HEK293 (cell line): ENCODE measurements at regions not wholly inside any gene's neighbourhood (a gene's known extent, or its start where the extent isn't known, plus 50 kb on each side); places are given as distances from the start of the nearest gene placed in this dataset.

Experiments used
- CTCF ChIA-PET: fragments of 350-600 bp; formaldehyde crosslinking; extraction: SDS; loops from one replicate; lab custom pipeline; 2021; ENCODE audit warnings: antibody characterized with exemption; lab: Yijun Ruan, JAX
- POLR2A ChIA-PET: fragments of 300-600 bp; formaldehyde crosslinking; extraction: SDS; loops from one replicate; lab custom pipeline; 2020; ENCODE audit warnings: antibody characterized with exemption, inconsistent platforms; lab: Yijun Ruan, JAX
- H3K27ac ChIP-seq: fragments of 200-500 bp; sonication (Bioruptor generic); 2 replicates; pipeline ENCODE4 v1.5.1; 2014; ENCODE audit warnings: low read depth, low read length, control low read depth, inconsistent platforms; ENCODE audit errors: extremely low read depth
- H3K36me3 ChIP-seq, 2 experiments: fragments of 200-500 bp in 1 of 2; sonication (Bioruptor generic) in 1 of 2; 1 replicate in 1 of 2; 2 replicates in 1 of 2; pipeline ENCODE4 v1.5.1; 2014 to 2017; ENCODE audit warnings: inconsistent platforms in 2 of 2, low read length in 2 of 2; ENCODE audit not compliant: control insufficient read depth in 2 of 2, insufficient read depth in 1 of 2
- H3K4me1 ChIP-seq: fragments of 200-500 bp; sonication (Bioruptor generic); 2 replicates; pipeline ENCODE4 v1.5.1; 2014; ENCODE audit warnings: mild to moderate bottlenecking, low read length, inconsistent platforms; ENCODE audit not compliant: control insufficient read depth, insufficient read depth
- H3K4me3 ChIP-seq: 2 replicates; pipeline ENCODE4 v1.5.1; 2011; ENCODE audit warnings: low read depth, mild to moderate bottlenecking, control low read depth, low read length, moderate library complexity
- H3K9me3 ChIP-seq: fragments of 200-500 bp; sonication (Bioruptor generic); 2 replicates; pipeline ENCODE4 v1.5.1; 2014; ENCODE audit warnings: low read depth, low read length, inconsistent platforms; ENCODE audit not compliant: control insufficient read depth, insufficient read depth
- EGR2 ChIP-seq: fragments of 450-650 bp; formaldehyde crosslinking; IDR thresholded peaks from 2 replicates; pipeline ENCODE4 v1.5.1; 2016; ENCODE audit warnings: low read depth, missing biosample characterization, missing genetic modification characterization
- FEZF1 ChIP-seq: fragments of 450-650 bp; formaldehyde crosslinking; IDR thresholded peaks from 2 replicates; pipeline ENCODE4 v1.5.1; 2016; ENCODE audit warnings: missing biosample characterization, missing genetic modification characterization
- HOXC10 ChIP-seq: sonication (generic); formaldehyde crosslinking; IDR thresholded peaks from 2 replicates; pipeline ENCODE4 v1.8.1; 2023; ENCODE audit warnings: mild to moderate bottlenecking, missing genetic modification reagents
- KLF8 ChIP-seq: fragments of 450-650 bp; formaldehyde crosslinking; IDR thresholded peaks from 2 replicates; pipeline ENCODE4 v1.5.1; 2016; ENCODE audit warnings: missing biosample characterization, missing genetic modification characterization
- SCRT1 ChIP-seq: fragments of 450-650 bp; formaldehyde crosslinking; IDR thresholded peaks from 2 replicates; pipeline ENCODE4 v1.5.1; 2016; ENCODE audit warnings: missing biosample characterization, missing genetic modification characterization, borderline replicate concordance
- ZNF174 ChIP-seq: fragments of 450-650 bp; formaldehyde crosslinking; IDR thresholded peaks from 2 replicates; pipeline ENCODE4 v1.5.0; 2017; ENCODE audit warnings: missing biosample characterization, mild to moderate bottlenecking, missing genetic modification characterization
- ZNF239 ChIP-seq: fragments of 450-650 bp; formaldehyde crosslinking; IDR thresholded peaks from 2 replicates; pipeline ENCODE4 v1.5.1; 2016; ENCODE audit warnings: missing biosample characterization, missing genetic modification characterization
- ZNF350 ChIP-seq: fragments of 450-650 bp; formaldehyde crosslinking; IDR thresholded peaks from 2 replicates; pipeline ENCODE4 v1.5.0; 2017; ENCODE audit warnings: missing biosample characterization, mild to moderate bottlenecking, missing genetic modification characterization
- ZNF423 ChIP-seq: fragments of 450-650 bp; formaldehyde crosslinking; IDR thresholded peaks from 2 replicates; pipeline ENCODE4 v1.5.1; 2016; ENCODE audit warnings: missing biosample characterization, missing genetic modification characterization
- ZNF521 ChIP-seq: fragments of 450-650 bp; formaldehyde crosslinking; IDR thresholded peaks from 2 replicates; pipeline ENCODE4 v1.5.1; 2017; ENCODE audit warnings: missing biosample characterization, mild to moderate bottlenecking, missing genetic modification characterization
- ZNF555 ChIP-seq: fragments of 450-650 bp; formaldehyde crosslinking; conservative IDR thresholded peaks from 2 replicates; pipeline ENCODE4 v1.5.1; 2017; ENCODE audit warnings: missing biosample characterization, mild to moderate bottlenecking, missing genetic modification characterization, inconsistent platforms
- ZNF776 ChIP-seq: fragments of 450-650 bp; formaldehyde crosslinking; IDR thresholded peaks from 2 replicates; pipeline ENCODE4 v1.5.0; 2017; ENCODE audit warnings: missing biosample characterization, missing genetic modification characterization, borderline replicate concordance
- TF ChIP-seq, protein P1 (sequence below): fragments of 450-650 bp; formaldehyde crosslinking; IDR thresholded peaks from 2 replicates; pipeline ENCODE4 v1.5.1; 2016; ENCODE audit warnings: missing biosample characterization, missing genetic modification characterization
- TF ChIP-seq, protein P2 (sequence below): fragments of 450-650 bp; formaldehyde crosslinking; IDR thresholded peaks from 2 replicates; pipeline ENCODE4 v1.5.1; 2016; ENCODE audit warnings: missing biosample characterization, missing genetic modification characterization
- TF ChIP-seq, protein P3 (sequence below): fragments of 450-650 bp; formaldehyde crosslinking; IDR thresholded peaks from 2 replicates; pipeline ENCODE4 v1.5.1; 2017; ENCODE audit warnings: missing biosample characterization, missing genetic modification characterization
- TF ChIP-seq, protein P4 (sequence below): fragments of 450-650 bp; formaldehyde crosslinking; IDR thresholded peaks from 2 replicates; pipeline ENCODE4 v1.5.1; 2016; ENCODE audit warnings: missing biosample characterization, missing genetic modification characterization
- TF ChIP-seq, protein P5 (sequence below): fragments of 450-650 bp; formaldehyde crosslinking; IDR thresholded peaks from 2 replicates; pipeline ENCODE4 v1.5.1; 2016; ENCODE audit warnings: missing biosample characterization, missing genetic modification characterization, low read depth

DNA sequence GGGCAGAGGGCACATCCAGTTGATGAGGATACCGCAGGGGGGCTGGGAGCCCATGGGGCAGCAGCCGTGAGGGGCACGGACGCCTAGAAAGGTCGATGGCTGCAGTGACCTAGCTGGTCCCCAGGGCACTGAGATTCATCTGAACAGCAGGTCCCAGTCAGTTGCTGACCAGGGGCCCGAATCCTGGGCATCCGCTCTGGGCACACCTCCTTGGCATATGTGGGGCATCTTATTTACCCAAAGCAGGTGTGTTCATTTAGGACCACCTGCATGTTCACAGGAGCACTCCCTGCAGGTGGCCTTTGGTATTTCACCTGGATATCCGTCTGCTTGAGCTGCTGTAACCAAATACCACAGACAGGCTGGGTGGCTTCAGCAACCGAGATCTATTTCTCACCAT, 72.0 kb upstream of the ODC1 start:
- no peaks in the 10 kb centered on the region; the same call in 1 of the 2 replicates for H3K9me3 ChIP-seq
- H3K36me3 ChIP-seq = no peaks in the 10 kb centered on the region
- no peaks in the 10 kb centered on the region for H3K4me1 ChIP-seq
- TF ChIP-seq, protein P1, sequence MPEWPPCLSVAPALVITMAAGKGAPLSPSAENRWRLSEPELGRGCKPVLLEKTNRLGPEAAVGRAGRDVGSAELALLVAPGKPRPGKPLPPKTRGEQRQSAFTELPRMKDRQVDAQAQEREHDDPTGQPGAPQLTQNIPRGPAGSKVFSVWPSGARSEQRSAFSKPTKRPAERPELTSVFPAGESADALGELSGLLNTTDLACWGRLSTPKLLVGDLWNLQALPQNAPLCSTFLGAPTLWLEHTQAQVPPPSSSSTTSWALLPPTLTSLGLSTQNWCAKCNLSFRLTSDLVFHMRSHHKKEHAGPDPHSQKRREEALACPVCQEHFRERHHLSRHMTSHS (tag by site-specific recombination) = no peak
- no peak for TF ChIP-seq ZNF423 (tag by site-specific recombination)
- CTCF ChIA-PET = interaction anchor here (1.3 kb wide), 1 partner anchor 11 kb away, joined by 4 read pairs; no protein-coding TSS in a partner anchor
- no peak overlapping the region for H3K4me3 ChIP-seq
- H3K27ac ChIP-seq = no peak overlapping the region
- POLR2A ChIA-PET = interaction anchor here (0.8 kb wide), 1 partner anchor 695 kb away, joined by 3 read pairs; no protein-coding TSS in a partner anchor

DNA sequence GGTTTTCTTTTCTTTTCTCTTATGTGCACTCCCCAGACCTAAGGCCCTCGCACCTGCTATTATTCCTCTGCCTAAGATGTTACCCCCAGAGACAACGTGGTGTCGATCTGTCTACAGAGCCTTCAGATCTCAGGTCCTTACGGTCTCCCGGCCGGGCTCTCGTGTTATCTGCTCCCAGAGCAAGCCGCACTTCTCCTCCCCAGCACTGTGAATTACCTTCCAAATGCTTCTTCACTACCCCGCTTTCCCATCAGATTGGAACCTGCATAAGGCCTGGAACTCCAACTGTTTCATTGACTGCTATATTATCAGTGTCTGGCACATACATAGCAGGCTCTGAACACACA, 71.2 kb upstream of the ODC1 start:
- H3K36me3 ChIP-seq = no peaks in the 10 kb centered on the region
- H3K4me3 ChIP-seq = no peak overlapping the region
- ChIA-PET POLR2A (no interaction called here), CTCF (no interaction called here)
- H3K4me1 ChIP-seq = no peaks in the 10 kb centered on the region
- H3K27ac ChIP-seq = no peak overlapping the region
- TF ChIP-seq ZNF350 = no peak
- no peak for TF ChIP-seq SCRT1 (tag by site-specific recombination)
- no peak for TF ChIP-seq EGR2 (tag by site-specific recombination)
- TF ChIP-seq, protein P2, sequence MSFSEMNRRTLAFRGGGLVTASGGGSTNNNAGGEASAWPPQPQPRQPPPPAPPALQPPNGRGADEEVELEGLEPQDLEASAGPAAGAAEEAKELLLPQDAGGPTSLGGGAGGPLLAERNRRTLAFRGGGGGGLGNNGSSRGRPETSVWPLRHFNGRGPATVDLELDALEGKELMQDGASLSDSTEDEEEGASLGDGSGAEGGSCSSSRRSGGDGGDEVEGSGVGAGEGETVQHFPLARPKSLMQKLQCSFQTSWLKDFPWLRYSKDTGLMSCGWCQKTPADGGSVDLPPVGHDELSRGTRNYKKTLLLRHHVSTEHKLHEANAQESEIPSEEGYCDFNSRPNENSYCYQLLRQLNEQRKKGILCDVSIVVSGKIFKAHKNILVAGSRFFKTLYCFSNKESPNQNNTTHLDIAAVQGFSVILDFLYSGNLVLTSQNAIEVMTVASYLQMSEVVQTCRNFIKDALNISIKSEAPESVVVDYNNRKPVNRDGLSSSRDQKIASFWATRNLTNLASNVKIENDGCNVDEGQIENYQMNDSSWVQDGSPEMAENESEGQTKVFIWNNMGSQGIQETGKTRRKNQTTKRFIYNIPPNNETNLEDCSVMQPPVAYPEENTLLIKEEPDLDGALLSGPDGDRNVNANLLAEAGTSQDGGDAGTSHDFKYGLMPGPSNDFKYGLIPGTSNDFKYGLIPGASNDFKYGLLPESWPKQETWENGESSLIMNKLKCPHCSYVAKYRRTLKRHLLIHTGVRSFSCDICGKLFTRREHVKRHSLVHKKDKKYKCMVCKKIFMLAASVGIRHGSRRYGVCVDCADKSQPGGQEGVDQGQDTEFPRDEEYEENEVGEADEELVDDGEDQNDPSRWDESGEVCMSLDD (tag by site-specific recombination) = no peak
- no peak for TF ChIP-seq FEZF1 (tag by site-specific recombination)
- TF ChIP-seq ZNF521 (tag by site-specific recombination) = no peak
- TF ChIP-seq KLF8 (tag by site-specific recombination) = no peak
- TF ChIP-seq, protein P3, sequence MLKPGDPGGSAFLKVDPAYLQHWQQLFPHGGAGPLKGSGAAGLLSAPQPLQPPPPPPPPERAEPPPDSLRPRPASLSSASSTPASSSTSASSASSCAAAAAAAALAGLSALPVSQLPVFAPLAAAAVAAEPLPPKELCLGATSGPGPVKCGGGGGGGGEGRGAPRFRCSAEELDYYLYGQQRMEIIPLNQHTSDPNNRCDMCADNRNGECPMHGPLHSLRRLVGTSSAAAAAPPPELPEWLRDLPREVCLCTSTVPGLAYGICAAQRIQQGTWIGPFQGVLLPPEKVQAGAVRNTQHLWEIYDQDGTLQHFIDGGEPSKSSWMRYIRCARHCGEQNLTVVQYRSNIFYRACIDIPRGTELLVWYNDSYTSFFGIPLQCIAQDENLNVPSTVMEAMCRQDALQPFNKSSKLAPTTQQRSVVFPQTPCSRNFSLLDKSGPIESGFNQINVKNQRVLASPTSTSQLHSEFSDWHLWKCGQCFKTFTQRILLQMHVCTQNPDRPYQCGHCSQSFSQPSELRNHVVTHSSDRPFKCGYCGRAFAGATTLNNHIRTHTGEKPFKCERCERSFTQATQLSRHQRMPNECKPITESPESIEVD (tag by site-specific recombination) = no peak
- TF ChIP-seq HOXC10 = no peak
- no peak for TF ChIP-seq ZNF555
- TF ChIP-seq, protein P4, sequence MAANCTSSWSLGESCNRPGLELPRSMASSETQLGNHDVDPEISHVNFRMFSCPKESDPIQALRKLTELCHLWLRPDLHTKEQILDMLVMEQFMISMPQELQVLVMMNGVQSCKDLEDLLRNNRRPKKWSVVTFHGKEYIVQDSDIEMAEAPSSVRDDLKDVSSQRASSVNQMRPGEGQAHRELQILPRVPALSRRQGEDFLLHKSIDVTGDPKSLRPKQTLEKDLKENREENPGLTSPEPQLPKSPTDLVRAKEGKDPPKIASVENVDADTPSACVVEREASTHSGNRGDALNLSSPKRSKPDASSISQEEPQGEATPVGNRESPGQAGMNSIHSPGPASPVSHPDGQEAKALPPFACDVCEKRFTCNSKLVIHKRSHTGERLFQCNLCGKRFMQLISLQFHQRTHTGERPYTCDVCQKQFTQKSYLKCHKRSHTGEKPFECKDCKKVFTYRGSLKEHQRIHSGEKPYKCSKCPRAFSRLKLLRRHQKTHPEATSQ (tag by site-specific recombination) = no peak
- no peak for TF ChIP-seq ZNF776 (tag by site-specific recombination)
- no peak for TF ChIP-seq ZNF174
- TF ChIP-seq, protein P5, sequence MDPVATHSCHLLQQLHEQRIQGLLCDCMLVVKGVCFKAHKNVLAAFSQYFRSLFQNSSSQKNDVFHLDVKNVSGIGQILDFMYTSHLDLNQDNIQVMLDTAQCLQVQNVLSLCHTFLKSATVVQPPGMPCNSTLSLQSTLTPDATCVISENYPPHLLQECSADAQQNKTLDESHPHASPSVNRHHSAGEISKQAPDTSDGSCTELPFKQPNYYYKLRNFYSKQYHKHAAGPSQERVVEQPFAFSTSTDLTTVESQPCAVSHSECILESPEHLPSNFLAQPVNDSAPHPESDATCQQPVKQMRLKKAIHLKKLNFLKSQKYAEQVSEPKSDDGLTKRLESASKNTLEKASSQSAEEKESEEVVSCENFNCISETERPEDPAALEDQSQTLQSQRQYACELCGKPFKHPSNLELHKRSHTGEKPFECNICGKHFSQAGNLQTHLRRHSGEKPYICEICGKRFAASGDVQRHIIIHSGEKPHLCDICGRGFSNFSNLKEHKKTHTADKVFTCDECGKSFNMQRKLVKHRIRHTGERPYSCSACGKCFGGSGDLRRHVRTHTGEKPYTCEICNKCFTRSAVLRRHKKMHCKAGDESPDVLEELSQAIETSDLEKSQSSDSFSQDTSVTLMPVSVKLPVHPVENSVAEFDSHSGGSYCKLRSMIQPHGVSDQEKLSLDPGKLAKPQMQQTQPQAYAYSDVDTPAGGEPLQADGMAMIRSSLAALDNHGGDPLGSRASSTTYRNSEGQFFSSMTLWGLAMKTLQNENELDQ (tag by site-specific recombination) = no peak
- TF ChIP-seq ZNF239 (tag by site-specific recombination) = no peak
- no peaks in the 10 kb centered on the region; the same call in 1 of the 2 replicates for H3K9me3 ChIP-seq
